T-helper 2 cell treated with Interferon-gamma antibody and Interleukin-4, amounts not matched to agents 100 ng/mL and 5 ng/mL, for 36 hours (primary cell): ENCODE measurements at regions not wholly inside any gene's neighbourhood (a gene's known extent, or its start where the extent isn't known, plus 50 kb on each side); places are given as distances from the start of the nearest gene placed in this dataset.

Experiments used
- intact Hi-C: fragments of 100-400 bp; cut with micrococcal nuclease; formaldehyde crosslinking; loops from one replicate; pipeline ENCODE4 v1.15.1; 2023

DNA sequence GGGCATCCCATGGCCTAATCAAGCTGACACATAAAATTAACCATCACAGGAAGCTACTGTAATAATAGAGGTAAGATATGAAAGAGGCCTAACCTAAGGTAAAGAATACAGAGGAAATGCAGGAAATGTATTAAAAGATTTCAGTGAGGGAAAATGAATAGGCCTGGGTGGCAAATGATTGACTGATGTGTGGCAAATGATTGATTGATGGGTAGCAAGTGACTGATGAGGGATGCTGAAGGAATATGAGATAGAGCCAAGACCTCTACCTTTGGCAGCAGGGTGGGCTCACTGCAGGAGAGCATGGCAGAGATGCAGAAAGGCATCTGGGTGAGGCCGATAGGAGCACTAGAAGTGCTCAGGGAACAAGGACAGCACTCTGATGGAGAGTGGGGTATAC is 172.9 kb downstream of the KCTD12 start:
- intact Hi-C loops: no loop called here

DNA sequence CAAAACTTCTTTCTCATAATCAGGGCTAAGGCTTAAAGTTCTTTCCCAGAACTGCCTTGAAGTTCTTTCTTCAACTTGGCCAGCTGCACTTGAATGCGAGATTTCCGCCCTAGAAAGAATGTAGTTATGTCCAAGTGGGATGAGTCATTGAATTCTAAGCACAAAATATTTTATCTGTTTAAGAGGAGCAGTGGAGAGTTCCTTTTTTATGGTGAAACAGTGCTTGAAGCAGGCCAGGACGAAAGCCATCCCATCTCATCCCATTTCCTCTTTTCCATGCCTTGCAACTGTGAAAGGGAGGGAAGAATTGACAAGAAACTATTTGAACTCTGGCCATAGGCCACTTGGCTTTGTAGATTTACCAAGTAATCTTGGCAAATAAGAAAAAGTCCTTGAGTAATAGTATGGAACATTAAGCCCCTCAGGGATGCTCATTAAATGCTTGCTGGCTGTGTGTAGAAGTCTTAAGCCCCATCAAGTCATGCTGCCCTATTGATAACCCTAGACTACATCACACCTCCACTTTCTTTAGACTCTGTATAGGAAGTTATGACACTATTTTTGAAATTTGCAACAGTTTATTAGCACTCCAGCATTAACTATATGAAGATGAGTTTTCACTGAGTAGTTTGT is 174.5 kb downstream of the KCTD12 start:
- intact Hi-C loops: no loop called here

DNA sequence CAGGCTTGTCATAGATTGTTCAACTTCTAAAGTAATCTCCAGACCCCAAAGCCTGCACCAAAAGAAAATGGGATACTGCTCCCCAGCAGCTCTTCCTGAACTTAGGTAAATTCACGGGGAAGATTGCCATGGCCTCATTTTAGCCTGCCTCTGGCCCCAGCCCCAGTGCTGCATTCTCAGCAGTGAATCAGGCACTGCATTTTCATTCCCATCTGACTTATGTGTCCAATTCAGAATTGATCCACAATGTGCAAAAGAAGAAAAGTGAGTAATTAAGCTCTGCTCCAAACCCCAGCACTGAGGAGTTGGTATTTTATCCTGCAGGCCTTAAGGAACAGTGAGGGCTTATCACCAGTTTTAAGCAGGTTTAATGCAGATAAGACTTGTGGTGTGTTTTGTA is 176.4 kb downstream of the KCTD12 start:
- intact Hi-C loops: no loop called here

DNA sequence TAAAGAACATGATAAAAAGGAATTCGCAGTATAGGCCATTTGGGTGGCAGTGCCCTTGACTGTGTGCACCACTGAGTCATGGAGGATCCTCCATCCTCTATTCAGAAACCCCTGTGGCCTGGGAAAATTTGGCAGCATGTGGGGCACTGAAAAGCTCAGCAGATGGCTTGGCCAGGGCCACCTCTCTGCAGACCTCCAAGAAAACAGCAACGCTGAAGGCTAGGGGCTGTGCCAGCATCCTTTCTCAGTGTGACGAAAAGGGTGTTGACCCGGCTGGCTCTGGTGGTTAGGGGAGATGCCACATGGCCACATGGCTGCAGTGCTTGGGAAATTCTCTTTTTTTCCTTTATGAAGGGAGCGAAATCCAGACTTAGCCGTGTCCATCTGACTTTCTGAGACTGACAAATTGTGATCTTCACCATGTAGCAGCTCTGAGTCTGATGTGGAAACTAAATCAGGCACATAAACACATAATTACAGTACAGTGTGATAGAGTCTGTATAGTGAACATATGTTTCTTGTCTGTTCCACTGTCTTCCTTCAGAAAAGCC is 178.0 kb downstream of the KCTD12 start:
- intact Hi-C loops: no loop called here

DNA sequence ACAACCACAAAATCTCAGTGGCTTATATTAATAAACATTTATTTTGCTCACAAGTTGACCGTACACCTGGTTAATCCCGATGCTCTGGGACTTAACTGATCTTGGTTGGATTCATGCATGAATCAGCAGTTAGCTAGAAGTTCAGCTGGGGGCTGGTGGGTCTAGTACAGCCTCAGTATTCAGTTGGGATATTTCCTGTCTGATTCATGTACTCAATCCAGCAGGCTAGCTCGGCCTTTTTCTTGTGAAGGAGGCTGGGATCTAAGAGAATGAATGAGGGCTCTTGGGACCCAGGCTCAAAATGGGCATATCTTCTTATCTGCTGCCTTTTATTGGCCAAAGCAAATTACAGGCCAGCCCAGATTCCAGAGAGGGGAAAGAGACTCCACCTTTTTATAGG is 178.8 kb downstream of the KCTD12 start:
- intact Hi-C loops: no loop called here

DNA sequence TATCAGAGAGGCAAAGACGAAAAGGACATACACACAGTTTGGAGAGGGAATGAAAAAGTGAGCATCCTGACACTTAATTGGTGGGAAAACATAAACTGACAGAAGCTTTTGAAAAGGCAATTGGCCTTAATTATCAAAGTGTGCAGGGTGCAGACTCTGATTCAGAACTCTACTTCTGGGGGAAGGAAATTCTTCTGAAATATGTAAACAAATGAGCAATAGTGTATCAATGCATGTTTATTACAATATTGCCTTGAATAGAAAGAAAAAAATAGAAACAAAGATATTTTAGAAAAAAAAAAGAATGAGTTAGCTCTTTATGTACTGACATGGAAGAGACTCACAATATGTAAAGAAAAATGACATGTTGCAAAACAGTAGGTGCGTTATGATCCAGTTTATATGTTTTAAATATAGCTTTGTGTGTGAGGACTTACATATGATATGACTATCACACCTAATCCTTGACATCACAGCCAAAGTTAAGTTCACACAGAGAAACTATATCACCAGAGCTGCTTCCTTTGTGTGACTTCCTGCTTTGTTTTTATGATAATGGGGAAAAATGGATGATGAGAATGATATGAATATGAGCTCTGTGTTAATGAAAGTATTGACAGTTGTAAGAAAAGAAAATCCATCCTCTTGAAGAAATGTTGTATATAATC is 182.4 kb downstream of the KCTD12 start:
- intact Hi-C loops: no loop called here

DNA sequence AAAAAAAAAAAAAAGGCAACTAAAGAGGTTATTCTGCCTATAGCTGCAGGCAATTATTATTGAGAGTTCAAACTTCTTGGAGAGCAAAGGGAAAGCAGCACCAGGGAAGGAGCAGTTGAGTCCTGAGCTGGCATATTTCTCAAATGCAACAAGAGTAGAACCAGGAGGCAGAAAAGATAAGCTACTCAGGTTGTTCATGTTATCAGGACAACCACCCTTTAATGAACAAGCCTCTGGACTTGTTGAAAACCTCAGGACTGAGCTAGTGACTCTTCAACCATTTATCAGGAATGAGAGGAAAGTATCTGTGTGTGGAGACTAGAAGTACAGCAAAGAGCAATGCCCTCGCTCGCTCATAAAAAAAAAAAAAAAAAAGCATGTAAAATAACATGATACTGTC is 183.0 kb downstream of the KCTD12 start:
- intact Hi-C loops: no loop called here

DNA sequence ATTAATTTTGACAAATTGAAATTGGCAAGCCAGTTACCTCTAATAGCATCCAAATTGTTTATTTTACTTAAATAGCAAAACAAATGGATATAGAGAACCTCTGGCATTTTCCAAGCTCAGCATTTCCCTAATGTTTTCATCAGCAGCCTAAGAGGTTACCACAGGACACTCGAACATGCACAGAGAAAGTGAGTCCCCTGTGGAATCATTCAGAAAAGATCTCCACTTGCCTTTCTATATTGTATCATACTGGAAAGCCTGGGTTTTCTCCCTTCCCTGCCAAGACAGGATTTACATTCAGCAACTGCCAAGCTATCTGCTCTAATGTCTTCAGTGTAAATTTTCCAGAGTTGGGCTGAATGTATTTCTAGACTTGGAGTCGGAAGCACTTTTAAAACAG is 188.9 kb downstream of the KCTD12 start:
- intact Hi-C loops: no loop called here

DNA sequence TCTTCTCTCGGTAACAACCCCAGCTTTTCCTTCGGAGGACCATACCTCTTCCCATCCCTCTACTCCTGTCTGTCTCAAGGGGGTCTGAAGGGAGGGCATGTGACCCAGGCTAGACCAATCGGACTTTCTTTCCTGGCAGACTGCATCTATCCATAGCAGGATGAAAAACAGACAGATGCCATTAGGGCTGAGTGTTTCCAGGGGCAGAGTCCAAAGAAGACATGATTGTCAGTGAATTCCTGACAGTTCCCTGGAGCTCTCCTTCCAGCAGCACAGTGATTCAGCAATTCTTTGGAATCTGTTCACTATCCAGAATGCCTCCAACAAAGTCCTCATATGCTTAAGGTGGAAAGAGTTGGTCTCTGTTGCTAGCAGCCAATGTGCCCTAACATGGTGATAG is 189.8 kb downstream of the KCTD12 start:
- intact Hi-C loops: no loop called here

DNA sequence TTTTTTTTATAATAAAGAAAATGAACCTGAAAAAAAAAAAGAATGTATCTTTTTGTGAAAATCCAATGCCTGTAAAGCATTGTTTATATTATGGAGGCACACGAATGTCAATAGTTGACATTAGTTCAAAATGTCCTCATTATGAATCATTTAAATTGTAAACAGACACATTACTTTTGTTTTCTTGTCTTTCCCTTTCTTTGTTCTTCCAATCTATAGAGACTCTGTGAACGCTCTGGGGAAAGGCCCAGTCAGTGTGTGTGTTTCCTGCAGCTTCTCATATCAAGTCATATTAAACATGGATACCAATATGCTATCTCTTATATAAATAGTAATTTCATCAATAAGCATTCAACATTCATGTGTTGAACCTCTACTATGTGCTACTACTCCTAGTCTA is 193.1 kb downstream of the KCTD12 start:
- intact Hi-C loops: no loop called here

DNA sequence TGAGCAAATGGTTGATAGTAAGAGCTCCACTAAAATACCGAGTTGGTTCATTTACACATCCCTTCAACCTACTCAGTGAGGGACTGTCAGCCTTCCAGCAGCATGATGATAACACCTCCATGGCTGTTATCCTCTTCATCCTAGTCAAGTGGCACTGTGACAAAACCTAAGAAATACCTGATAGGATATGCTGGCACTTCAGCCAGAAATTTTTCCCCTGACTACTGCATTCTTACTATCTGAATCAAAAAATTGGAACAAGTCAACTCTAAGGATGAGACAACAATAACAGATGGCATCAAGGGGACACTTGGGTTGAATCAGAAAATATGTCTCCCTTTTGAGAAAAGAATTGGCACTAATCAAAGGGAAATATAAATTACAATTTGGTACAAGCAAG is 193.9 kb downstream of the KCTD12 start:
- intact Hi-C loops: no loop called here

DNA sequence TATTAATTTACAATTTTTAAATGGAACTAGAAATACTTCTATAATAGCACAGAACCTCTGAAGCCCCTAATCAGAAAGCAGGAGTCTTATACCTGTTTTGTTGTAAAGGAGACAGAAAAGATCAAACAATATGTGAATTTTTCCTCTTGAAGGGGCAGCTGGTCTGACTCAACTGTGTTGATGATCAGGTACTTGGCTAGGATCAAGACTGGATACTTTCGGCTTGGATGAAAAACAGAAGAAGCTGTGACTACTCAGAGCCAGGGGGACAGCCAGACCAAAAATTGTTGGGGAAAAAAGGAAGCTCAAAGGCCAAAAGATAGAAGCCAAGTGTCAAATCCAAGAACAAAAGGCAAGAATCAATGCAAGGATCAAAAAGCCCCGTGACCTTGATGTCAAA is 195.6 kb downstream of the KCTD12 start:
- intact Hi-C loops: no loop called here

DNA sequence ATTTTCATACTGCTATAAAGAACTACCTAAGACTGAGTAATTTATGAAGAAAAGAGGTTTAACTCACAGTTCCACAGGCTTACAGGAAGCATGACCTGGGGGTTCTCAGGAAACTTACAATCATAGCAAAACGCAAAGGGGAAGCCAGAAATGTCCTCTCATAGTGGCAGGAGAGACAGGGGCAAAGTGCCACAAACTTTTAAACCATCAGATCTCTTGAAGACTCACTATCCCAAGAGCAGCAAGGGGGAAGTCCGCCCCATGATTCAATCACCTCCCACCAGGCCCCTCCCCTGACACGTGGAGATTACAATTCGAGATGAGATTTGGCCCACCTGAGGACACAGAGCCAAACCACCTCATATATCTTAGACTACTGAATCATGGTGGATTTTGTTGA is 198.7 kb downstream of the KCTD12 start:
- intact Hi-C loops: no loop called here

DNA sequence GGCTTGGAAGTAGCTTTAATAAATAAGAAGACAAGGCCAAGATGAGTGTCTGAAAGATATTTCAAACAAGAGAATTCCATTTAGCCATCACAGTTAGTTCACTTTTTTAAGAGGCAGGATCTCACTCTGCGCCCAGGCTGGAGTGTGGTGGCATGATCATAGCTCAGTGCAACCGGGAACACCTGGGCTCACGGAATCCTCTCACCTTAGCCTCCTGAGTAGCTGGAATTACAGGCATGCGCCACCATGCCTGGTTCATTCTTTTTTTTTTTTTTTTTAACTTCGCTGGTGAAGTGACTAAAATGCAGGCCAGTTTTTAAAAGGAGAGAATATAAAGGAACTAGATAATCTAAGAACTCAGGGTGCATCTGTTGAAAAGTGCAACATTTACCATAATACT is 200.3 kb downstream of the KCTD12 start:
- intact Hi-C loops: no loop called here

DNA sequence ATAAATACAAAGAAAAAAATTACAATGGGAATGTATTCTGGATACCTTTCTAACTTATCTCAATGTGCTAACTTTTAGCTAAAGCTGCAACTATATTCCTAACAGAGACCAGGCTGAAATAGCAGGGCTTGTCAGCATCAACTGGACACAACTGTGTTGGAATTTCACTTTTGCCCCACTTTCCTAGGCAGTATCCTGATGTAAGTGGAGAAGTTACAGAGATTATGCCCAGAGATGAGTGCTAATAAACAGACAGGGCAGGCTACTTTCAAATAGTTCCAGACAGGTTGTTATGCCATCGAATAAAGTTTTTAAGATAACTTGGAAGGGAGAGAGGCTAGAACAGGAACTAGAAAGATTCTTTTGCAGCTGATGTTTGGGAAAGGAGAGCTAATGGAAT is 201.9 kb downstream of the KCTD12 start:
- intact Hi-C loops: no loop called here

DNA sequence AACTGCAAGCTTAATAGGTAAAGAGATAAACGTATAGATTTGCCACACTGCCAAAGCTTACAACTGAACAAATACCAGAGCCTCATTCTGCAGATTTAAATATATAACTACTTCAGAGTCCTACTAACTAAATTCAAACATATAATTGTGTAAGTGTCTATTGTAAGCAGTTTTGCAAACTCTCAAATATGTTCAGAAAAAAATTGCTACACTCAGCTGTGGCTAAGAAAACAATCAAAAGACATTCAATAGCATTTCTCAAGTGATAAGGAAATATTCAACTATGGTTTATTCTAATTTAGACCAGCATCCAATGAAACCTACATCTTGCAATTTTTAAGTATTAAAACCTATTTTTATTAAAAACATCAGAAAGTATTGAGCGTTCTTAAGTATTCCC is 202.4 kb downstream of the KCTD12 start:
- intact Hi-C loops: no loop called here

DNA sequence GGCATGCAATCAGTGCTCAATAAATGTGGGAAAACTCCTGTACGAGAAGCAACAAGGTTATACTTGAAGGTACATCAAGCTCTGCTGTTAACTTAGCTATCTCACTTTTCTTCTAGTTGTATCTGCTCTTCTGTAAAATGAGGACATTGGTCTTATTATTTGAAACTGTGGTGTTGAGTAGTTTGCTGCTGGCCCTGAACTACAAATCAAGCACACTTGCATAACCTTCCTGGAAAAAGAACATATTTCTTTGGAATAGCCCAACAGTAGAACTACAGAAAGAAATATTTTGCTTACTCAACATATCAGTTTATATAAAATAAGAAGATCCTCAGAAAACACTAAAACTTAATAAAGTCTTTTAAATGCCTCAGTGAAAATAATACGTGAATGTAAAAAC is 203.0 kb downstream of the KCTD12 start:
- intact Hi-C loops: no loop called here

DNA sequence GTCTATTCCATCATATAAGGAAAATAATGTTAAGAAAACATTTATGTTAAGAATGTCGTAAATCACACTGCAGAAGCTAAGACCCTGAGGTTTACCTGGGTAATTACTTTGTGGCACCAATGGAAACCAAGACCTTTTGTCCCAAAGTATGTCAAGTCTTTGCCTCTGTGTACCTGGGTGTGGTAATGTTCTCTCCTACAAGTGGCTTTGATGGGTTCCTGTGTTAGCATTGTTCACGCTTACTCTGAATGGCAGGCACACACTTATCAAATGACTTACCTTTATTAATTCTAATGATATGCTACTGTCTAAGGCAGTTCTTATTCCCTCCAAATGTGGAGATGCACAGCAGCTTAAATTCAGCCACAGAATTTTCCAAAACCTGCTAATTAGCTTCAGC is 206.1 kb downstream of the KCTD12 start:
- intact Hi-C loops: no loop called here

DNA sequence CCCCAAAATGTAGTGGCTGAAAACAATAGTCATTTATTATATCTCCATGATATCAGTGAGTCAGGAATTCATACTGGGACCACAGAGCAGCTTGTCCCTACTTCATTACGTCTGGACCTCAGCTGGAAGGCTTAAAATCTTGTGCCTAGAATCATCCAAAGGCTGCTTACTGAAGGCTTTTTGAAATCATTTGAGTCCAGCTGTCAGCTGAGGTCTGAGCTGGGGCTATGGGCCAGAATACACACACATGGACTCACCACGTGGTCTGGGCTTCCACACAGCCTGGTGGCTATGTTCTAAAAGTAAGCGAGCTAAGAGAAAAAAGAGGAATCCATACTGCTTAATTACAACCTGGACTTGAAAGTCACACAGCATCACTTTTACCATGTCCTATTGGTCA is 209.2 kb downstream of the KCTD12 start:
- intact Hi-C loops: no loop called here

DNA sequence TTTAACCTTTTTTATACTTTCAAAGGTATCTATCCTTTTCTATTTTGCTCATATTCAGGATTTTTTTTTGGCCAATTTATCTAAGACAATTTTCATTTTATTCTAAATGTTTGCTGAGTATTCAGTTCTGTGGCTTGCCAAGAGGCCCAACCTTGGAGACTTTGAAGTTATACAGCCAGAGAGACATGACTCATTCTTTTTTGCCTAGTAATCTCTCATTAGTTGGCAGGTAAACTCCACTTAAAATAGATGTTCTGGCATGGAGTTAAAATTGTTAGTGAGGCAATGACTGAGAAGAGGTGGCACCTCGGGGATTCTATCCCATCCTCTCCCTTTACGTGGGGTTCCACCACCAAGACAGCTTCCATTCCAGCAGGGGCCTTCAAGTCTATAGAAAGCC is 213.8 kb downstream of the KCTD12 start:
- intact Hi-C loops: no loop called here

DNA sequence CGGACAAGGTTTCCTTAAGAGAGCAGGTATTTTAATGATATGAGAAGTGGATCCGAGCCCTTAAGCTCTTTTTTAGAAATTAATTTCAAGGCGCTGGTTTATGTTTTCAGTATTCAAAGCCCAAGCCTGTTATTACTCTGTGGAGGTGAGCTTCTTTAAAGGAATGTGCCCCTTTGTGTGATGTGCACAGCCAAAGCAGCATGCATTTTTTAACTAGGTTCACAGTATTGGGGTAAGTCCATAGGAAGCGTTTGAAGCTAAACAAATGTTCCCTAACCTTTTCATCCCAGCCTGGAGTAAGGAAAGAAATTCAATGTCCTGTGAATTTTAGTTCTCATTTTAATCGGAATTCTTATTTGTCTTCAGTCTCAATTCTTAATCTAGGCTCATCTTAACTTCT is 217.5 kb downstream of the KCTD12 start:
- intact Hi-C loops: no loop called here

DNA sequence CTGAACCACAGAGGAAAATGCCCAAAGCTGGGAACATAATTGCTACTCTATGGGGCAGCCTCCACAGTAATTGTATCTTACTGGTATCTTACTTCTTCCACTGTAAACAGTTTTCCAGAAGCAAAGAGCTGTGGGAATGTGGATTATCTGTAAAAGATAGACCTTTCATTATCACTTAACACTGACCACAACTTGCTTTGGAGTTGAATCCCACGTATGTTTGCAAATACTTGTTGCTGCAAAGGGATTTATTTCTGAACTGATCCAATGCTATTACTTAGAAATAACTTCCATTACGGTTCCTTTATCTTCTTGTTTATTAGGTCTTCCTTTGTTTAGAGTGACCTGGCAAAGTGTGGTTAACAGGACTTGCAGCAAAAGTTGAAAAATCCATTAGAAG is 218.1 kb downstream of the KCTD12 start:
- intact Hi-C loops: no loop called here

DNA sequence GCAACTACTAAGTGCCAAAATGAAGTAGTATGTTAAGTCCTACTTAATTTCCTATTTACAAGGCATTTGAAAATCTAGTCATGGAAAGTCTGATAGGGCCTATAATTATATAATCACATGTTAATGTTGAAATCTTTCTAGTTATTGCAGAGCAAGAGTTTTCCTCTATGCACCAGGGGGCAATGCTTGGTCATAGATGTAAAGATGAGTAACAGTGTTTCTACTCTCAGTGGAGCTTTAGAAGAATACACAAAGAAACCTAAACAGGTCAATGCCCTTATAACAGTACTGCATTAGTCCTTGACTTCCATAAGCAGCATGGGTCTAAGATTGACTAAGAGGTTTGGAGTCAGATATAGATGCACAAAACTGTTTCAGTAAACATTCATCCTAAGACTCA is 218.7 kb downstream of the KCTD12 start:
- intact Hi-C loops: loop anchor here (2.0 kb wide), 1 partner anchor 235 kb away; no protein-coding TSS in a partner anchor
